GM23338 (cell line): ENCODE measurements at regions not wholly inside any gene's neighbourhood (a gene's known extent, or its start where the extent isn't known, plus 50 kb on each side); places are given as distances from the start of the nearest gene placed in this dataset.

Experiments used
- ATAC-seq: fragments of 200-7000 bp; cut with Tn5 transposase; 3 replicates; pipeline ENCODE4 v1.9.1; 2020
- DNase-seq: peaks from one replicate; pipeline ENCODE4 v3.0.0-alpha.2; 2015; ENCODE audit warnings: low spot score
- H2AFZ ChIP-seq: fragments of 200-600 bp; sonication (generic); 2 replicates; pipeline ENCODE4 v1.8.0; 2016; ENCODE audit warnings: antibody characterized with exemption, mild to moderate bottlenecking, moderate library complexity
- H3F3A ChIP-seq: fragments of 200-600 bp; sonication (generic); replicated peaks from 2 replicates; pipeline ENCODE4 v1.8.0; 2017; ENCODE audit warnings: antibody characterized with exemption, mixed run types, low read depth
- H3K27ac ChIP-seq: fragments of 200-600 bp; sonication (generic); 2 replicates; pipeline ENCODE4 v1.6.1; 2016; ENCODE audit warnings: low read depth
- H3K27me3 ChIP-seq: fragments of 200-600 bp; sonication (generic); 2 replicates; pipeline ENCODE4 v1.8.0; 2016; ENCODE audit warnings: mild to moderate bottlenecking, mixed run types, moderate library complexity; ENCODE audit not compliant: insufficient read depth
- H3K36me3 ChIP-seq: fragments of 200-600 bp; sonication (generic); 2 replicates; pipeline ENCODE4 v1.8.0; 2016; ENCODE audit warnings: mild to moderate bottlenecking; ENCODE audit not compliant: insufficient read depth
- H3K4me1 ChIP-seq: fragments of 200-600 bp; sonication (generic); 2 replicates; pipeline ENCODE4 v1.8.0; 2016; ENCODE audit warnings: mild to moderate bottlenecking, moderate library complexity; ENCODE audit not compliant: insufficient read depth
- H3K4me2 ChIP-seq: fragments of 200-600 bp; sonication (generic); 2 replicates; pipeline ENCODE4 v1.7.1; 2017; ENCODE audit warnings: mixed run types
- H3K4me3 ChIP-seq: fragments of 200-600 bp; sonication (generic); 2 replicates; pipeline ENCODE4 v1.6.1; 2016; ENCODE audit warnings: mixed run types
- H3K79me2 ChIP-seq: fragments of 200-600 bp; sonication (generic); replicated peaks from 2 replicates; pipeline ENCODE4 v1.8.0; 2017; ENCODE audit warnings: mild to moderate bottlenecking; ENCODE audit not compliant: insufficient read depth
- H3K9me2 ChIP-seq: fragments of 200-600 bp; sonication (generic); 2 replicates; pipeline ENCODE4 v1.8.0; 2017; ENCODE audit not compliant: insufficient read depth
- H4K20me1 ChIP-seq: fragments of 200-600 bp; sonication (generic); replicated peaks from 2 replicates; pipeline ENCODE4 v1.8.0; 2017; ENCODE audit warnings: mild to moderate bottlenecking; ENCODE audit not compliant: insufficient read depth
- H3K27ac Mint-ChIP-seq: 2 replicates; pipeline ENCODE4 v1.8.0; 2020; ENCODE audit warnings: inconsistent platforms, mild to moderate bottlenecking, moderate library complexity, mixed read lengths
- H3K27me3 Mint-ChIP-seq: 3 replicates; pipeline ENCODE4 v1.8.0; 2022; ENCODE audit warnings: low read depth, mild to moderate bottlenecking, moderate library complexity, mixed read lengths, inconsistent platforms; ENCODE audit not compliant: insufficient read depth, poor library complexity
- H3K36me3 Mint-ChIP-seq: 3 replicates; pipeline ENCODE4 v1.8.0; 2021; ENCODE audit warnings: low read depth, mild to moderate bottlenecking, inconsistent platforms, moderate library complexity, mixed read lengths
- H3K4me1 Mint-ChIP-seq: 3 replicates; pipeline ENCODE4 v1.8.0; 2020; ENCODE audit warnings: mild to moderate bottlenecking, inconsistent platforms, mixed read lengths
- H3K4me3 Mint-ChIP-seq: 3 replicates; pipeline ENCODE4 v1.8.0; 2021; ENCODE audit warnings: moderate library complexity, mild to moderate bottlenecking, inconsistent platforms, mixed read lengths
- H3K9me3 Mint-ChIP-seq: 3 replicates; pipeline ENCODE4 v1.8.0; 2020; ENCODE audit warnings: moderate library complexity, mild to moderate bottlenecking, inconsistent platforms, mixed read lengths
- CREB1 ChIP-seq: fragments of 250-450 bp; sonication (Bioruptor Pico); IDR thresholded peaks from 2 replicates; pipeline ENCODE4 v1.5.0; 2020; ENCODE audit warnings: low read depth, mild to moderate bottlenecking, moderate library complexity
- CTCF ChIP-seq, 2 experiments: fragments of 200-600 bp in 1 of 2; sonication (generic) in 1 of 2; conservative IDR thresholded peaks; 2 replicates each; pipeline versions ENCODE4 v1.5.1 to v1.6.1; 2016 to 2017; ENCODE audit warnings: antibody characterized with exemption in 2 of 2, low read depth in 2 of 2, mild to moderate bottlenecking in 2 of 2, moderate library complexity in 1 of 2
- EZH2 ChIP-seq: fragments of 200-600 bp; sonication (generic); IDR thresholded peaks from one replicate; pipeline ENCODE4 v1.8.0; 2017; ENCODE audit warnings: antibody characterized with exemption, mild to moderate bottlenecking, low read depth; ENCODE audit not compliant: unreplicated experiment
- EZH2phosphoT487 ChIP-seq: fragments of 200-600 bp; sonication (generic); IDR thresholded peaks from one replicate; pipeline ENCODE4 v1.8.1; 2018; ENCODE audit warnings: antibody characterized with exemption; ENCODE audit not compliant: unreplicated experiment
- JUNB ChIP-seq: IDR thresholded peaks from one replicate; pipeline ENCODE4 v1.6.1; 2016; ENCODE audit warnings: antibody characterized with exemption; ENCODE audit not compliant: unreplicated experiment
- NANOG ChIP-seq: IDR thresholded peaks from 2 replicates; pipeline ENCODE4 v1.6.1; 2016; ENCODE audit warnings: antibody characterized with exemption, borderline replicate concordance
- POLR2AphosphoS5 ChIP-seq: IDR thresholded peaks from 2 replicates; pipeline ENCODE4 v1.6.1; 2016; ENCODE audit warnings: antibody characterized with exemption, low read depth
- STAT1 ChIP-seq: IDR thresholded peaks from one replicate; pipeline ENCODE4 v1.6.1; 2016; ENCODE audit warnings: antibody characterized with exemption; ENCODE audit not compliant: unreplicated experiment
- ZNF114 ChIP-seq: fragments of 250-450 bp; sonication (Bioruptor Pico); IDR thresholded peaks from 2 replicates; pipeline ENCODE4 v1.5.0; 2020; ENCODE audit warnings: mild to moderate bottlenecking, moderate library complexity
- ZNF331 ChIP-seq: fragments of 250-450 bp; sonication (Bioruptor Pico); IDR thresholded peaks from 2 replicates; pipeline ENCODE4 v1.5.0; 2020; ENCODE audit warnings: low read depth, mild to moderate bottlenecking, moderate library complexity
- ZNF462 ChIP-seq: fragments of 250-450 bp; sonication (Bioruptor Pico); IDR thresholded peaks from 2 replicates; pipeline ENCODE4 v1.5.0; 2020; ENCODE audit warnings: mild to moderate bottlenecking, moderate library complexity
- TF ChIP-seq, protein P1 (sequence below): IDR thresholded peaks from 2 replicates; pipeline ENCODE4 v1.6.1; 2016; ENCODE audit warnings: antibody characterized with exemption
- TF ChIP-seq, protein P2 (sequence below): IDR thresholded peaks from one replicate; pipeline ENCODE4 v1.6.1; 2018; ENCODE audit warnings: antibody characterized with exemption; ENCODE audit not compliant: unreplicated experiment

DNA sequence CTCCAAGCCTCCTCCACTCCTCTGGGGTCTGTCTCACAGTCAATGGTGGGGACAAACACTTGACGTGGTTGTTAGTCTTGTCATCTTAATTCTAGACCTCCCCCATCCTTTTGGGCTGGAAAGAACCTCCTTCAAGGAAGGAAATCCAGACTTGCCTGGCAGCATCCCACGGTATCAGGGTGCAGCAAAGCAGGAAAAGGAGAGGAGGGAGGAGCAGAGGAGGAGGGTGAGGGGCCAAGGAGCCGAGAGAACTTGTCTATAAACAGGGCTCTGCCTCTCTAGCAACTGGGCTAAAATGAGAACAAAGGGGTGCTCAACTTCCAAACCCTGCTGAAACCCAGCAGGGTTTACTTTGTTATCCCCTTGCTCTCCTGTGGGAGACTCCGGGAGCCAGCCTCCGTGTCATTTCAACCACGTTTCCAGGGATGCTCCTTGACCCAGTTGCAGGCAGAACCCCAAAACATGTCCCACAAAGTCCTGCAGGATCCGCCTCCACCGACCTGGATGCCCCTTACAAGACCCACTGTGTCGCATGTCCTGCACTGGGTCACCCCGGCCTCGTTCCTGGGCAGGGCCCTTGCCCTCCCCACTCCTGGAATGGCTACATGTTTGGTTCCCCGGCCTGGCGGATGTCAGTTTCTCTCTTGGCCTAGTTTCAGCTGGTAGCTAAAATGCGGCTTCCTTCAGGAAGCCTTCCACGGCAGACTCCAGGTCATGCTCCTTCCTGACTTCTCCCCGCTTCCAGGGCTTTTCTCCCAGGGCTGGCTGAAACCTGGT lies 69.7 kb upstream of the MGMT start:
- H4K20me1 ChIP-seq, result no peaks in the 10 kb centered on the region
- H3K4me3 ChIP-seq, result no peak overlapping the region
- H3K36me3 Mint-ChIP-seq, result no peaks in the 10 kb centered on the region
- no peak overlapping the region for H3K27ac ChIP-seq
- no peaks in the 10 kb centered on the region for H3K4me1 ChIP-seq
- H3K4me1 Mint-ChIP-seq, result peaks cover 13% of the 10 kb centered on the region; the same call in 2 of the 3 replicates
- no peaks in the 10 kb centered on the region for H3K9me2 ChIP-seq
- H2AFZ ChIP-seq, result peak overlapping the region; percentile 74; the same call in 1 of the 2 replicates
- no peak overlapping the region for H3K4me2 ChIP-seq
- H3K27ac Mint-ChIP-seq, result no peak overlapping the region
- ATAC-seq (peak; percentile 35; the same call in 1 of the 3 replicates), DNase-seq (no peak)
- H3K4me3 Mint-ChIP-seq, result no peak overlapping the region
- H3F3A ChIP-seq, result no peaks in the 10 kb centered on the region
- peaks cover 4% of the 10 kb centered on the region for H3K27me3 Mint-ChIP-seq
- H3K79me2 ChIP-seq, result no peaks in the 10 kb centered on the region
- H3K9me3 Mint-ChIP-seq, result no peaks in the 10 kb centered on the region
- H3K27me3 ChIP-seq, result no peaks in the 10 kb centered on the region
- H3K36me3 ChIP-seq, result no peaks in the 10 kb centered on the region
- TF ChIP-seq JUNB, result no peak
- TF ChIP-seq ZNF331 (CRISPR knock-in tag), result no peak
- TF ChIP-seq EZH2phosphoT487, result no peak
- TF ChIP-seq, protein P1, sequence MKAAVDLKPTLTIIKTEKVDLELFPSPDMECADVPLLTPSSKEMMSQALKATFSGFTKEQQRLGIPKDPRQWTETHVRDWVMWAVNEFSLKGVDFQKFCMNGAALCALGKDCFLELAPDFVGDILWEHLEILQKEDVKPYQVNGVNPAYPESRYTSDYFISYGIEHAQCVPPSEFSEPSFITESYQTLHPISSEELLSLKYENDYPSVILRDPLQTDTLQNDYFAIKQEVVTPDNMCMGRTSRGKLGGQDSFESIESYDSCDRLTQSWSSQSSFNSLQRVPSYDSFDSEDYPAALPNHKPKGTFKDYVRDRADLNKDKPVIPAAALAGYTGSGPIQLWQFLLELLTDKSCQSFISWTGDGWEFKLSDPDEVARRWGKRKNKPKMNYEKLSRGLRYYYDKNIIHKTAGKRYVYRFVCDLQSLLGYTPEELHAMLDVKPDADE, result no peak
- TF ChIP-seq NANOG, result no peak
- TF ChIP-seq CREB1 (CRISPR knock-in tag), result no peak
- no peak for TF ChIP-seq POLR2AphosphoS5
- no peak for TF ChIP-seq STAT1
- TF ChIP-seq, protein P2, sequence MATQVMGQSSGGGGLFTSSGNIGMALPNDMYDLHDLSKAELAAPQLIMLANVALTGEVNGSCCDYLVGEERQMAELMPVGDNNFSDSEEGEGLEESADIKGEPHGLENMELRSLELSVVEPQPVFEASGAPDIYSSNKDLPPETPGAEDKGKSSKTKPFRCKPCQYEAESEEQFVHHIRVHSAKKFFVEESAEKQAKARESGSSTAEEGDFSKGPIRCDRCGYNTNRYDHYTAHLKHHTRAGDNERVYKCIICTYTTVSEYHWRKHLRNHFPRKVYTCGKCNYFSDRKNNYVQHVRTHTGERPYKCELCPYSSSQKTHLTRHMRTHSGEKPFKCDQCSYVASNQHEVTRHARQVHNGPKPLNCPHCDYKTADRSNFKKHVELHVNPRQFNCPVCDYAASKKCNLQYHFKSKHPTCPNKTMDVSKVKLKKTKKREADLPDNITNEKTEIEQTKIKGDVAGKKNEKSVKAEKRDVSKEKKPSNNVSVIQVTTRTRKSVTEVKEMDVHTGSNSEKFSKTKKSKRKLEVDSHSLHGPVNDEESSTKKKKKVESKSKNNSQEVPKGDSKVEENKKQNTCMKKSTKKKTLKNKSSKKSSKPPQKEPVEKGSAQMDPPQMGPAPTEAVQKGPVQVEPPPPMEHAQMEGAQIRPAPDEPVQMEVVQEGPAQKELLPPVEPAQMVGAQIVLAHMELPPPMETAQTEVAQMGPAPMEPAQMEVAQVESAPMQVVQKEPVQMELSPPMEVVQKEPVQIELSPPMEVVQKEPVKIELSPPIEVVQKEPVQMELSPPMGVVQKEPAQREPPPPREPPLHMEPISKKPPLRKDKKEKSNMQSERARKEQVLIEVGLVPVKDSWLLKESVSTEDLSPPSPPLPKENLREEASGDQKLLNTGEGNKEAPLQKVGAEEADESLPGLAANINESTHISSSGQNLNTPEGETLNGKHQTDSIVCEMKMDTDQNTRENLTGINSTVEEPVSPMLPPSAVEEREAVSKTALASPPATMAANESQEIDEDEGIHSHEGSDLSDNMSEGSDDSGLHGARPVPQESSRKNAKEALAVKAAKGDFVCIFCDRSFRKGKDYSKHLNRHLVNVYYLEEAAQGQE, result no peak
- TF ChIP-seq ZNF114 (CRISPR knock-in tag), result no peak
- TF ChIP-seq ZNF462 (CRISPR knock-in tag), result no peak
- TF ChIP-seq CTCF (conservative IDR thresholded peaks at IDR 0.05; ENCODE audit: low read depth in 2 of 2), result no peak
- no peak for TF ChIP-seq EZH2
